Panc1 (cell line): ENCODE measurements at regions not wholly inside any gene's neighbourhood (a gene's known extent, or its start where the extent isn't known, plus 50 kb on each side); places are given as distances from the start of the nearest gene placed in this dataset.

Experiments
- CTCF ChIP-seq: fragments of 450-650 bp; IDR thresholded peaks from 2 replicates; pipeline ENCODE4 v1.5.1; 2017; ENCODE audit warnings: mild to moderate bottlenecking
- POLR2AphosphoS5 ChIP-seq: IDR thresholded peaks from 2 replicates; pipeline ENCODE4 v1.6.1; 2012; ENCODE audit warnings: mild to moderate bottlenecking, low read depth, low read length, moderate library complexity
- SIN3A ChIP-seq: IDR thresholded peaks from 2 replicates; pipeline ENCODE4 v1.6.1; 2012; ENCODE audit warnings: low read depth, mild to moderate bottlenecking, low read length, moderate library complexity, borderline replicate concordance; ENCODE audit not compliant: insufficient read depth
- TCF7L2 ChIP-seq: IDR thresholded peaks from 2 replicates; pipeline ENCODE4 v1.6.1; 2011; ENCODE audit warnings: mild to moderate bottlenecking, low read depth, low read length, inconsistent platforms
- TF ChIP-seq, protein P1 (sequence below), 2 experiments: IDR thresholded peaks; 2 replicates each; pipeline ENCODE4 v1.6.1; 2011 to 2012; ENCODE audit warnings: low read depth in 2 of 2, control low read depth in 1 of 2, low read length in 1 of 2, mild to moderate bottlenecking in 1 of 2, moderate library complexity in 1 of 2; ENCODE audit not compliant: insufficient read depth in 1 of 2

DNA sequence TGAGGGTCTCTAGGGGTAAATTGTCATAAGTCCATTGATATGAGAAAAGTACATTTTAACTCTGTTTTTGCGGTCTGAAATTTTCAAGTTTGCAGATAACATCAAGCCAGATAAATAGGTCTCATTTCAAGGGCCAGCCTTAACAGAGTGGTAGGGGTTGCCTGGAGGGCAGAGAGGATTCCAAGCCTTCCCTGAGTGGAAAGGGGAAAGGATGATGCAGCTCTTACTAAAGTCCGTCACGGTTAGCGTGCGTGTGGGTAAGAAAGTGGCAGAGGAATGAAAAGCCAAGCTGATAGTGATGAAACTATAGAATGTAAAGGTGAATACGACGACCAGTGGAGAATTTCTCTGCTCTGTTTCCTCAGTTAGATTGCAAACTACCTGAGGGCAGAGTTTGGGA is 71.6 kb downstream of the ADRA2A start:
- no peak for TF ChIP-seq CTCF
- no peak for TF ChIP-seq TCF7L2
- TF ChIP-seq POLR2AphosphoS5 = no peak
- TF ChIP-seq SIN3A = no peak
- TF ChIP-seq, protein P1, sequence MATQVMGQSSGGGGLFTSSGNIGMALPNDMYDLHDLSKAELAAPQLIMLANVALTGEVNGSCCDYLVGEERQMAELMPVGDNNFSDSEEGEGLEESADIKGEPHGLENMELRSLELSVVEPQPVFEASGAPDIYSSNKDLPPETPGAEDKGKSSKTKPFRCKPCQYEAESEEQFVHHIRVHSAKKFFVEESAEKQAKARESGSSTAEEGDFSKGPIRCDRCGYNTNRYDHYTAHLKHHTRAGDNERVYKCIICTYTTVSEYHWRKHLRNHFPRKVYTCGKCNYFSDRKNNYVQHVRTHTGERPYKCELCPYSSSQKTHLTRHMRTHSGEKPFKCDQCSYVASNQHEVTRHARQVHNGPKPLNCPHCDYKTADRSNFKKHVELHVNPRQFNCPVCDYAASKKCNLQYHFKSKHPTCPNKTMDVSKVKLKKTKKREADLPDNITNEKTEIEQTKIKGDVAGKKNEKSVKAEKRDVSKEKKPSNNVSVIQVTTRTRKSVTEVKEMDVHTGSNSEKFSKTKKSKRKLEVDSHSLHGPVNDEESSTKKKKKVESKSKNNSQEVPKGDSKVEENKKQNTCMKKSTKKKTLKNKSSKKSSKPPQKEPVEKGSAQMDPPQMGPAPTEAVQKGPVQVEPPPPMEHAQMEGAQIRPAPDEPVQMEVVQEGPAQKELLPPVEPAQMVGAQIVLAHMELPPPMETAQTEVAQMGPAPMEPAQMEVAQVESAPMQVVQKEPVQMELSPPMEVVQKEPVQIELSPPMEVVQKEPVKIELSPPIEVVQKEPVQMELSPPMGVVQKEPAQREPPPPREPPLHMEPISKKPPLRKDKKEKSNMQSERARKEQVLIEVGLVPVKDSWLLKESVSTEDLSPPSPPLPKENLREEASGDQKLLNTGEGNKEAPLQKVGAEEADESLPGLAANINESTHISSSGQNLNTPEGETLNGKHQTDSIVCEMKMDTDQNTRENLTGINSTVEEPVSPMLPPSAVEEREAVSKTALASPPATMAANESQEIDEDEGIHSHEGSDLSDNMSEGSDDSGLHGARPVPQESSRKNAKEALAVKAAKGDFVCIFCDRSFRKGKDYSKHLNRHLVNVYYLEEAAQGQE (IDR thresholded peaks at IDR 0.05; ENCODE audit: insufficient read depth in 1 of 2, low read depth in 2 of 2, low read length in 1 of 2) = no peak
